DOHH2 (cell line): ENCODE measurements at regions not wholly inside any gene's neighbourhood (a gene's known extent, or its start where the extent isn't known, plus 50 kb on each side); places are given as distances from the start of the nearest gene placed in this dataset.

Experiments
- EZH2phosphoT487 ChIP-seq: fragments of 200-600 bp; sonication (generic); IDR thresholded peaks from 2 replicates; pipeline ENCODE4 v1.6.1; 2017; ENCODE audit warnings: borderline replicate concordance, mild to moderate bottlenecking, antibody characterized with exemption, low read length, moderate library complexity, mixed read lengths
- TF ChIP-seq, protein P1 (sequence below): fragments of 200-600 bp; sonication (generic); IDR thresholded peaks from one replicate; pipeline ENCODE4 v1.5.1; 2014; ENCODE audit warnings: antibody characterized with exemption, mild to moderate bottlenecking, low read depth, low read length; ENCODE audit not compliant: poor library complexity, severe bottlenecking

DNA sequence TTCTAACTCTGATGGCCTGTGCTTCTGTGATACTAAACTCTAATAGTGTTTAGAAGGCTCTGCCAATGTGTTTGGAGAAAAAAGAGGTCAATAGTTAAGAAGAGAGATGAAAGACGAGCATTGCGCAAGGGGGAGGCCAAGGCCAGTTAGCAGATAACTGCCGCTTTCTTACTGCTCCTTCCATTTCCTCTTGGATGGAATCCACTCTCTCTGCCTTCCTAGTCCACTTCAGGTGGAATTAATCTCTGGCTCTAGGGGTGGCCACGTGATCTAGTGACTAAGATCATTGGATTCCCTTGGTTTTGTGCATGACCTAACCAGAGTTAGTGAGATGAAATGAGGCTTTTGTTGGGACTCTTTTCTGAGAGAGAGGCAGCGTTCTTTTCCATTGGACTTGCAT, 148.3 kb downstream of the ACTL8 start:
- TF ChIP-seq, protein P1, sequence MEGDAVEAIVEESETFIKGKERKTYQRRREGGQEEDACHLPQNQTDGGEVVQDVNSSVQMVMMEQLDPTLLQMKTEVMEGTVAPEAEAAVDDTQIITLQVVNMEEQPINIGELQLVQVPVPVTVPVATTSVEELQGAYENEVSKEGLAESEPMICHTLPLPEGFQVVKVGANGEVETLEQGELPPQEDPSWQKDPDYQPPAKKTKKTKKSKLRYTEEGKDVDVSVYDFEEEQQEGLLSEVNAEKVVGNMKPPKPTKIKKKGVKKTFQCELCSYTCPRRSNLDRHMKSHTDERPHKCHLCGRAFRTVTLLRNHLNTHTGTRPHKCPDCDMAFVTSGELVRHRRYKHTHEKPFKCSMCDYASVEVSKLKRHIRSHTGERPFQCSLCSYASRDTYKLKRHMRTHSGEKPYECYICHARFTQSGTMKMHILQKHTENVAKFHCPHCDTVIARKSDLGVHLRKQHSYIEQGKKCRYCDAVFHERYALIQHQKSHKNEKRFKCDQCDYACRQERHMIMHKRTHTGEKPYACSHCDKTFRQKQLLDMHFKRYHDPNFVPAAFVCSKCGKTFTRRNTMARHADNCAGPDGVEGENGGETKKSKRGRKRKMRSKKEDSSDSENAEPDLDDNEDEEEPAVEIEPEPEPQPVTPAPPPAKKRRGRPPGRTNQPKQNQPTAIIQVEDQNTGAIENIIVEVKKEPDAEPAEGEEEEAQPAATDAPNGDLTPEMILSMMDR: no peak
- no peak for TF ChIP-seq EZH2phosphoT487
